Mesenteric fat pad (tissue), 1 donor: ENCODE measurements at regions not wholly inside any gene's neighbourhood (a gene's known extent, or its start where the extent isn't known, plus 50 kb on each side); places are given as distances from the start of the nearest gene placed in this dataset.
"Not testable (repeated sequence)": the region's sequence is repeated elsewhere in the genome, so short reads cannot be mapped to it uniquely, and the experiment has no call there.

Source experiments
- DNase-seq: peaks from one replicate; pipeline ENCODE4 v3.0.0-alpha.2; 2020; ENCODE audit warnings: low spot score
- donor health status: DM: yes; HTN: yes; CAD: no.

GRCh38 chr10:33621101-33621500 lies 286.6 kb upstream of the NRP1 start:
- DNase-seq: no peak

- no peak for DNase-seq
Observed at GRCh38 chr10:33618196-33618595, 283.7 kb upstream of the NRP1 start.

- DNase-seq: no peak
Observed at GRCh38 chr10:33617381-33618080, 283.1 kb upstream of the NRP1 start.

GRCh38 chr10:33616956-33617355 lies 282.5 kb upstream of the NRP1 start:
- no peak for DNase-seq

GRCh38 chr10:33612551-33612950 lies 278.1 kb upstream of the NRP1 start:
- no peak for DNase-seq

- no peak for DNase-seq
Observed at GRCh38 chr10:33612116-33612515, 277.6 kb upstream of the NRP1 start.

GRCh38 chr10:33611423-33611822 lies 277.0 kb upstream of the NRP1 start:
- DNase-seq: no peak

- DNase-seq: no peak
Observed at GRCh38 chr10:33609546-33609945, 275.1 kb upstream of the NRP1 start.

- no peak for DNase-seq
Observed at GRCh38 chr10:33602278-33602677, 267.8 kb upstream of the NRP1 start.

GRCh38 chr10:33600381-33600780 lies 265.9 kb upstream of the NRP1 start:
- no peak for DNase-seq

GRCh38 chr10:33596422-33596821 lies 262.0 kb upstream of the NRP1 start:
- no peak for DNase-seq

- no peak for DNase-seq
Observed at GRCh38 chr10:33594475-33594874, 260.0 kb upstream of the NRP1 start.

- no peak for DNase-seq
Observed at GRCh38 chr10:33588974-33589600, 254.6 kb upstream of the NRP1 start.

- not testable (repeated sequence) for DNase-seq
Observed at GRCh38 chr10:33584596-33584995, 250.1 kb upstream of the NRP1 start.

- no peak for DNase-seq
Observed at GRCh38 chr10:33579996-33580395, 245.5 kb upstream of the NRP1 start.

- no peak for DNase-seq
Observed at GRCh38 chr10:33573606-33574005, 239.1 kb upstream of the NRP1 start.

- no peak for DNase-seq
Observed at GRCh38 chr10:33571616-33572015, 237.1 kb upstream of the NRP1 start.

- DNase-seq: no peak
Observed at GRCh38 chr10:33570495-33570894, 236.0 kb upstream of the NRP1 start.

GRCh38 chr10:33569702-33570101 lies 235.2 kb upstream of the NRP1 start:
- no peak for DNase-seq

GRCh38 chr10:33566426-33566825 lies 232.0 kb upstream of the NRP1 start:
- DNase-seq: no peak

- DNase-seq: no peak
Observed at GRCh38 chr10:33566001-33566400, 231.5 kb upstream of the NRP1 start.

GRCh38 chr10:33565231-33565630 lies 230.8 kb upstream of the NRP1 start:
- no peak for DNase-seq

- no peak for DNase-seq
Observed at GRCh38 chr10:33559105-33559504, 224.6 kb upstream of the NRP1 start.
